Mucosa of stomach (tissue), 1 donor: ENCODE measurements at regions not wholly inside any gene's neighbourhood (a gene's known extent, or its start where the extent isn't known, plus 50 kb on each side); places are given as distances from the start of the nearest gene placed in this dataset.

Experiments
- H3K27me3 ChIP-seq: one replicate; pipeline ENCODE4 v1.7.0; 2013; ENCODE audit warnings: mild to moderate bottlenecking, low read length; ENCODE audit not compliant: control insufficient read depth, insufficient read depth
- H3K36me3 ChIP-seq: one replicate; pipeline ENCODE4 v1.7.0; 2013; ENCODE audit warnings: low read length; ENCODE audit not compliant: control insufficient read depth, insufficient read depth
- H3K4me1 ChIP-seq: one replicate; pipeline ENCODE4 v1.7.0; 2013; ENCODE audit warnings: mild to moderate bottlenecking, low read length; ENCODE audit not compliant: control insufficient read depth, insufficient read depth
- H3K4me3 ChIP-seq: one replicate; pipeline ENCODE4 v1.7.0; 2013; ENCODE audit warnings: low read length
- H3K9ac ChIP-seq: one replicate; pipeline ENCODE4 v1.7.0; 2013; ENCODE audit warnings: mild to moderate bottlenecking, low read length, moderate library complexity
- H3K9me3 ChIP-seq: one replicate; pipeline ENCODE4 v1.7.0; 2013; ENCODE audit warnings: mild to moderate bottlenecking, low read length, moderate library complexity; ENCODE audit not compliant: control insufficient read depth
- donor health status: Pancreatic carcinoma.

- H3K36me3 ChIP-seq: no peaks in the 10 kb centered on the region
- no peak overlapping the region for H3K4me3 ChIP-seq
- no peaks in the 10 kb centered on the region for H3K4me1 ChIP-seq
- H3K9me3 ChIP-seq: no peaks in the 10 kb centered on the region
- no peak overlapping the region for H3K9ac ChIP-seq
- no peaks in the 10 kb centered on the region for H3K27me3 ChIP-seq
Observed at GRCh38 chr18:78304192-78305164, 675.1 kb upstream of the SALL3 start.

- Histone ChIP-seq H3K9ac (no peak overlapping the region), H3K9me3 (no peaks in the 10 kb centered on the region), H3K4me3 (no peak overlapping the region), H3K27me3 (no peaks in the 10 kb centered on the region), H3K4me1 (no peaks in the 10 kb centered on the region), H3K36me3 (no peaks in the 10 kb centered on the region)
Observed at GRCh38 chr18:78305789-78306188, 673.8 kb upstream of the SALL3 start.

DNA sequence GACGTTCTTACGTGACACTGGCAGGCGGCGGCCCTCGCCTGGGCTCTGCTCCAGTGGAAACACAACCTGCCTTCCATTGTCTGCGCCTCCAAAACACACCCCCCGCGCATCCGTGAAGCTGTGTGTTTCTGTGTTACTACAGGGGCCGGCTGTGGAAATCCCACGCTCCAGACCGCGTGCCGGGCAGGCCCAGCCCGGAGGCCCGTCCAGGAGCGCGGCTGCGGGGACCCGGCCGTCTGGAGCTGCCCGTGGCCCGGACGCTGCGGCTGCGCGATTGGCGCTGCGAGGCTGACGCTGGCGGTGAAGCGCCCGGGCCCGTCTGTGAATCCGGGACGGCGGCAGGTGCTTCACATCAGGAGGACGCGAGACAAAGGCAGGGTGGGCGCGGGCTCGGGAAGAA, 670.3 kb upstream of the SALL3 start:
- H3K4me3 ChIP-seq: no peak overlapping the region
- H3K9me3 ChIP-seq: no peaks in the 10 kb centered on the region
- no peak overlapping the region for H3K9ac ChIP-seq
- H3K27me3 ChIP-seq: no peaks in the 10 kb centered on the region
- H3K4me1 ChIP-seq: no peaks in the 10 kb centered on the region
- H3K36me3 ChIP-seq: no peaks in the 10 kb centered on the region

DNA sequence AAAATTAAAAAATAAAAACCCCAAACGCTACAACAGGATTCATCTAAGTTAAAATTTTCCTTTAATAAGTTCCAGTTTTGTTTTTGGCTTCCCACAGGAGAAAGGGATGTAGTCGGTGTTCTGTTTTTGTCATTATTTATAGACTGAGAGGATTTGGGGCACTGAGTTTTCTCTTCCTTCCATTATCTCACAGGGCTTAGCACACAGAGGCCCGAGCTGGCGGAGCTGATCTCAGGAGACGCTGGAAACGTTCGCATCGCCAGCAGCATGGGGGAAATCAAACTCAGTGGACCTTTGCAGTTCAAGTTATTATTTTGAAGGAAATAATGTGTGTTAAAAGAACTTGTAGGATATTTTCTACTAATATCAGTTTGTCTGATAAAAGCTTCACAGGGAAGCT, 669.7 kb upstream of the SALL3 start:
- no peak overlapping the region for H3K4me3 ChIP-seq
- no peaks in the 10 kb centered on the region for H3K4me1 ChIP-seq
- H3K9ac ChIP-seq: no peak overlapping the region
- H3K36me3 ChIP-seq: no peaks in the 10 kb centered on the region
- no peaks in the 10 kb centered on the region for H3K27me3 ChIP-seq
- no peaks in the 10 kb centered on the region for H3K9me3 ChIP-seq

DNA sequence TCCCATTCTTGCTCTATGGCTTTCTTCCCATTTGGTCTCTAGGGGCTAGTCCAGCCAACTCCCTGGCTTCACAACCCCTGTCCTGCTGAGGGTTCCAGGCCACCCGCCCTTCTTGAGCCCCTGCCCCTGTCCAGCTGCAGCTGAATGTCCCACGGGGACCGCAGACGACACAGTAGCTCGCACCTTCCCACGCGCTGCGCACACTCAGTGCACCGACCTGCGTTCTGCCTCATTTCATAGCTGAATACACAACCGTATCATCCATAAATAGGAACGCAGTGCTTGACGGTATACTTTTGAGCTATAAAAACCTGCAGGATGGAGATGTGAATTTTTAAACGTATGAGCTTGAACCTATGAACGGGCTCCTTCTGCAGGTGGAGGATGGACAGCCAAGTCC, 660.4 kb upstream of the SALL3 start:
- H3K9ac ChIP-seq: no peak overlapping the region
- H3K27me3 ChIP-seq: no peaks in the 10 kb centered on the region
- no peaks in the 10 kb centered on the region for H3K9me3 ChIP-seq
- no peak overlapping the region for H3K4me3 ChIP-seq
- H3K4me1 ChIP-seq: no peaks in the 10 kb centered on the region
- H3K36me3 ChIP-seq: no peaks in the 10 kb centered on the region

DNA sequence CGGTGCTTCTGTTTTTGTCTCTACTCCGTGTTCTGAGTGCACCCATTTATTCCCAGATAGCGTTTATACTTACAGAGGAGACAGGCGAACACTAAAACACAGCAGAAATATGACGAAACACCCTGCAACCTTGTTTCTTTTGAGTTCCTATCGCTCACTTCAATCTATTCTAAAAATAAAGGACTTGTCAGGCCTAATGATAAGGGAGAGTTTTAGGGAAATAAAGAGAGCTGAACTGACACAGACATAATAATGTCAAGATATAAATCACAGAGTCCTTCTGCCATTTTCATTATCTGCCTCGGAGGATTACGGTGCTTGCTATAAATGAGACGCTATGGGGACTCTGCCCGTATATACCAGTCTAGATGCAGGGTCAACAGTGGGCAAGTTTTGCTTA, 659.7 kb upstream of the SALL3 start:
- Histone ChIP-seq H3K36me3 (no peaks in the 10 kb centered on the region), H3K27me3 (no peaks in the 10 kb centered on the region), H3K9me3 (no peaks in the 10 kb centered on the region), H3K4me1 (no peaks in the 10 kb centered on the region), H3K9ac (no peak overlapping the region), H3K4me3 (no peak overlapping the region)

GRCh38 chr18:78321402-78321801, 658.2 kb upstream of the SALL3 start:
- Histone ChIP-seq H3K4me3 (no peak overlapping the region), H3K4me1 (no peaks in the 10 kb centered on the region), H3K36me3 (no peaks in the 10 kb centered on the region), H3K9ac (no peak overlapping the region), H3K27me3 (no peaks in the 10 kb centered on the region), H3K9me3 (no peaks in the 10 kb centered on the region)

- H3K4me3 ChIP-seq: no peak overlapping the region
- H3K36me3 ChIP-seq: no peaks in the 10 kb centered on the region
- H3K27me3 ChIP-seq: no peaks in the 10 kb centered on the region
- H3K9ac ChIP-seq: no peak overlapping the region
- no peaks in the 10 kb centered on the region for H3K9me3 ChIP-seq
- H3K4me1 ChIP-seq: no peaks in the 10 kb centered on the region
Observed at GRCh38 chr18:78323453-78324197, 656.0 kb upstream of the SALL3 start.

DNA sequence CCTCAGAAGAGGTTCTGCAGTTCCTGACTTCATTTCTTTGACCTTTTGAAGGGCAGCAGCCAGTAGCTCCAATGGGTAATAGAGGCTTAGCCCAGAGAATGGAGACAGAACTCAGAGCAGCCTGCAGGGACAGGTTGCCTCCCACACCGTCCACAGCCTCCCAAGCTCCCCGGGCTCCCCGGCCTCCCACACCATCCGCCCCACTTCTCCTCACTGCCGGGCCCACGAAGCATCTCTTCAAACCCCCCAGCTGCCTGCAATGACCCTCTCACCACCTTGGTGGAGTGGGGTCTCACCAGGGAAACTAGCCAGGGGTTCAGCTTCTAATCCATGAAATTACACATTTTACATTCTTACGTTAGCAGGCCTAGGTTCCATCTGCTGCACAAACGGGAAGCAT, 652.0 kb upstream of the SALL3 start:
- Histone ChIP-seq H3K9ac (no peak overlapping the region), H3K9me3 (no peaks in the 10 kb centered on the region), H3K4me1 (no peaks in the 10 kb centered on the region), H3K36me3 (no peaks in the 10 kb centered on the region), H3K4me3 (no peak overlapping the region), H3K27me3 (no peaks in the 10 kb centered on the region)

DNA sequence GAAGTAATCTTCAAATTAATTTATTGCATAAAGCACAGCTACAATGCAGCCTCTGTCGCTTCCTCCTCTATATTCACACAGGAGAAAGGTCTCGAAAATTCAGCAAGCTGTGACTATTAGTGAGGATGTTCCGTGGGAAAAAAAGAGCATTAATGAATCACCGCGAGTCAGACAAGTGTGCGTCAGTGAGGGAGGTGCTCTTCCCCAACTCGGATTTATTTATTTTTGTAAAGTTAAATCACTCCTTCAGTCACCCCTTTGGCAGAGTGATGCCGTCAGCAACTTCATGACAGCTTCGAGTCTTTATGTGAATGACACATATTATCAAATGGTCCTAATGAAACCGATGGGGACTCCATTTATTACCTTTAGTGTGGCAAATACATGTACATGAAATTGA, 648.9 kb upstream of the SALL3 start:
- no peaks in the 10 kb centered on the region for H3K4me1 ChIP-seq
- H3K9ac ChIP-seq: no peak overlapping the region
- no peaks in the 10 kb centered on the region for H3K9me3 ChIP-seq
- no peaks in the 10 kb centered on the region for H3K36me3 ChIP-seq
- no peaks in the 10 kb centered on the region for H3K27me3 ChIP-seq
- no peak overlapping the region for H3K4me3 ChIP-seq

- Histone ChIP-seq H3K36me3 (no peaks in the 10 kb centered on the region), H3K4me1 (no peaks in the 10 kb centered on the region), H3K9me3 (no peaks in the 10 kb centered on the region), H3K4me3 (no peak overlapping the region), H3K9ac (no peak overlapping the region), H3K27me3 (no peaks in the 10 kb centered on the region)
Observed at GRCh38 chr18:78352910-78353309, 626.7 kb upstream of the SALL3 start.

DNA sequence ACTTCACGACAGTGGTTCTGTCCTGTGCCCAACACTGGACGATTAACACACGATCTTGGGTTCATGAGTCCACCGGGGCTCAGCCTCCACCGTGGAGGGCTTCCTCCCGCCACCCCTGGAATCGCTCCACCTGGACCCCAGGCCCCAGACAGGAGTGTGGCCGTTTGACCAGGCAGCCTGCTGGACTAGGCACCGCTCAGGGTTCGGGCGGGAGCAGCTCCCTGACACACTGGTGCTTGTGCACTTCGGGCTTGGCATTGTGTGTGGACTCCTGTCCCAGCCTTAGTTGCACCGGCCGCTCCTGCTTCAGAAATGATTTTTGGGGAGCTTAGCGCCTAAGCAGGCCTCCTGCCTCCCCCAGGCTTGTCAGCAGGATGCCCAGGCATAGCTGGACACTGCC, 617.4 kb upstream of the SALL3 start:
- Histone ChIP-seq H3K9ac (no peak overlapping the region), H3K27me3 (no peaks in the 10 kb centered on the region), H3K4me3 (no peak overlapping the region), H3K4me1 (no peaks in the 10 kb centered on the region), H3K9me3 (no peaks in the 10 kb centered on the region), H3K36me3 (no peaks in the 10 kb centered on the region)
